Thyroid gland (tissue), 4 donors: ENCODE measurements at regions not wholly inside any gene's neighbourhood (a gene's known extent, or its start where the extent isn't known, plus 50 kb on each side); places are given as distances from the start of the nearest gene placed in this dataset.

Experiments used
- CTCF ChIP-seq, 6 experiments: fragments of 200-600 bp in 3 of 6; fragments of 450-650 bp in 3 of 6; sonication (generic) in 3 of 6; IDR thresholded peaks; one replicate each; pipeline ENCODE4 v1.5.1; 2016 to 2019; ENCODE audit warnings: antibody characterized with exemption in 6 of 6, mild to moderate bottlenecking in 2 of 6, inconsistent platforms in 1 of 6, moderate library complexity in 1 of 6
- POLR2A ChIP-seq, 2 donors: fragments of 450-650 bp; IDR thresholded peaks; one replicate each; pipeline ENCODE4 v1.6.1; 2017; ENCODE audit warnings: antibody characterized with exemption in 2 of 2, mild to moderate bottlenecking in 2 of 2, moderate library complexity in 1 of 2

- no peak for TF ChIP-seq POLR2A (IDR thresholded peaks at IDR 0.05)
- no peak for TF ChIP-seq CTCF (IDR thresholded peaks at IDR 0.05)
Measured at GRCh38 chr22:48553694-48554308, 1273.9 kb downstream of the BRD1 start.
